ENCODE measurements at regions not wholly inside any gene's neighbourhood (a gene's known extent, or its start where the extent isn't known, plus 50 kb on each side); places are given as distances from the start of the nearest gene placed in this dataset.

DNA sequence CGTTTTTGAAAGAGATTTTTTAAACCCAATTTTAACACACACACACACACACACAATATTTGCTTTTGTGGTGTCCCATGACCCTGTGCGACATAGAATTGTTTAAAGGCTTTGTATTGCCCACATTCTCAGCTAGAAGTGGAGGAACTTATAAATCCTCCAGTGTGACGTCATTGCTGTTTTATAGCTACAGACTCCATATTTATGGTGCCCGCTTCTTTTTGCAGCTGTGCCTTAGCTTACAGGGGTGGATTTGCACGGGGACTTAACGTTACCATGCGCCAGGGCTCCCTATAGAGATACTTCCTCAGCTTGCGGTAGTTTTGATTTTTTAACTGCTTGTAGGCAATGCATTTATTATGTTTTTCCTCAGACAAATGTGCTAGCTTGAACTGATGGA lies 101.9 kb upstream of the SMIM21 start:
- FAIRE-seq, result no peak

DNA sequence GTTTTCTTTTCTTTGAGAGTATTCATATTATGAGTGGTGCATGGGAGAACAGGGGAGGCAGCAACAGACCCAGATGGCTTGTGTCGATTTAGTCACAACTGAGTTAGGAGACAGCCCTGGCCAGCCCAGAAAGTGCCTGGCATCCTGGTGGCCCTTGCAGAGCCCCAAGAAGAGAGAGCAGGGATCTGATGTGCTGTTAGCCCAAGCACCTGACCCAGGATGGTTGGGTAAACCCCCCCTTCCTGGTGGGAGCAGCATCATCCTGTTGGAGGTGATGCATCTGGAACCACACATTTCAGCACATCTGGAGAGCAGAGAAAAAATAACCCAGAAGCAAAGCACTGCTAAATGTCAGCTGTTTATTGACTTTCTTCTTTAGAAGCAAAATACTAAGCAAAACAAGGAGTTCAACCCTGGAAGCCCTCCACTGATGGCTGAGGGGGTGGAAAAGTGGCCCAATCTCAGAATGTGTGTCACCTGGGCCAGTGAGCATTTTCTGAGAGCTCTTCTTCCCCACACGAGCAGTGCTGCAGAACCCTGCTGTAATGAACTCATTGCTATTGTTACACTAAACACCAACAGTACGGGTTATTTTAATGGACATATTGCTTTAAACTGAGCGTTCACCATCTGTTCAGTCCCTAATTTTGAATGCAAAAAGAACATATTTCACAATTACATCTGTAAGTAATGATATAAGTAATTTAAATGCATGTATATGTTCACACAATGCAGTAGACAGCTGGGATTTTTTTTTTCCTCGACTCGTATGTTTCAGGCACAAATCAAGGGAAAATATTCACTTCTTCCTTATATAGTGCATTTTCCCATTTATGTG lies 100.6 kb upstream of the SMIM21 start:
- DNase-seq (no peak), FAIRE-seq (no peak)
- TF ChIP-seq, protein P1, sequence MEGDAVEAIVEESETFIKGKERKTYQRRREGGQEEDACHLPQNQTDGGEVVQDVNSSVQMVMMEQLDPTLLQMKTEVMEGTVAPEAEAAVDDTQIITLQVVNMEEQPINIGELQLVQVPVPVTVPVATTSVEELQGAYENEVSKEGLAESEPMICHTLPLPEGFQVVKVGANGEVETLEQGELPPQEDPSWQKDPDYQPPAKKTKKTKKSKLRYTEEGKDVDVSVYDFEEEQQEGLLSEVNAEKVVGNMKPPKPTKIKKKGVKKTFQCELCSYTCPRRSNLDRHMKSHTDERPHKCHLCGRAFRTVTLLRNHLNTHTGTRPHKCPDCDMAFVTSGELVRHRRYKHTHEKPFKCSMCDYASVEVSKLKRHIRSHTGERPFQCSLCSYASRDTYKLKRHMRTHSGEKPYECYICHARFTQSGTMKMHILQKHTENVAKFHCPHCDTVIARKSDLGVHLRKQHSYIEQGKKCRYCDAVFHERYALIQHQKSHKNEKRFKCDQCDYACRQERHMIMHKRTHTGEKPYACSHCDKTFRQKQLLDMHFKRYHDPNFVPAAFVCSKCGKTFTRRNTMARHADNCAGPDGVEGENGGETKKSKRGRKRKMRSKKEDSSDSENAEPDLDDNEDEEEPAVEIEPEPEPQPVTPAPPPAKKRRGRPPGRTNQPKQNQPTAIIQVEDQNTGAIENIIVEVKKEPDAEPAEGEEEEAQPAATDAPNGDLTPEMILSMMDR (IDR thresholded peaks at IDR 0.05; ENCODE audit: borderline replicate concordance, extremely low read depth, insufficient read depth), result no peak
- no peaks in the 10 kb centered on the region for H3K27me3 ChIP-seq (ENCODE audit: control insufficient read depth, insufficient read depth, low read length)
- no peaks in the 10 kb centered on the region for H3K36me3 ChIP-seq (ENCODE audit: control insufficient read depth in 2 of 3, insufficient read depth in 3 of 3, low read length in 3 of 3)
- H3K9me3 ChIP-seq (ENCODE audit: control insufficient read depth in 2 of 3, insufficient read depth in 1 of 3, low read length in 3 of 3), result no peaks in the 10 kb centered on the region
- no peak overlapping the region for H3K4me3 ChIP-seq (ENCODE audit: low read length in 3 of 3)
- H3K4me1 ChIP-seq (ENCODE audit: control insufficient read depth in 2 of 3, insufficient read depth in 2 of 3, low read depth in 1 of 3, low read length in 3 of 3), result no peaks in the 10 kb centered on the region
- intact Hi-C loops (cut with DNase I), result no loop called here
- no peak overlapping the region for H3K27ac ChIP-seq (ENCODE audit: low read depth in 2 of 2, low read length in 2 of 2)
- no peak overlapping the region for H3K9ac ChIP-seq (ENCODE audit: low read length in 3 of 3)

More for the DNA sequence above, 101.9 kb upstream of the SMIM21 start:
- Histone ChIP-seq H3K9me3 (ENCODE audit: control insufficient read depth in 2 of 3, insufficient read depth in 1 of 3, low read length in 3 of 3) (no peaks in the 10 kb centered on the region), H3K36me3 (ENCODE audit: control insufficient read depth in 2 of 3, insufficient read depth in 3 of 3, low read length in 3 of 3) (no peaks in the 10 kb centered on the region), H3K27ac (ENCODE audit: low read depth in 2 of 2, low read length in 2 of 2) (no peak overlapping the region), H3K4me3 (ENCODE audit: low read length in 3 of 3) (no peak overlapping the region), H3K9ac (ENCODE audit: low read length in 3 of 3) (no peak overlapping the region), H3K27me3 (ENCODE audit: control insufficient read depth, insufficient read depth, low read length) (no peaks in the 10 kb centered on the region), H3K4me1 (ENCODE audit: control insufficient read depth in 2 of 3, insufficient read depth in 2 of 3, low read depth in 1 of 3, low read length in 3 of 3) (no peaks in the 10 kb centered on the region)
- no peak for DNase-seq
- intact Hi-C loops (cut with DNase I), result no loop called here
- TF ChIP-seq, protein P1 (IDR thresholded peaks at IDR 0.05; ENCODE audit: borderline replicate concordance, extremely low read depth, insufficient read depth), result no peak

DNA sequence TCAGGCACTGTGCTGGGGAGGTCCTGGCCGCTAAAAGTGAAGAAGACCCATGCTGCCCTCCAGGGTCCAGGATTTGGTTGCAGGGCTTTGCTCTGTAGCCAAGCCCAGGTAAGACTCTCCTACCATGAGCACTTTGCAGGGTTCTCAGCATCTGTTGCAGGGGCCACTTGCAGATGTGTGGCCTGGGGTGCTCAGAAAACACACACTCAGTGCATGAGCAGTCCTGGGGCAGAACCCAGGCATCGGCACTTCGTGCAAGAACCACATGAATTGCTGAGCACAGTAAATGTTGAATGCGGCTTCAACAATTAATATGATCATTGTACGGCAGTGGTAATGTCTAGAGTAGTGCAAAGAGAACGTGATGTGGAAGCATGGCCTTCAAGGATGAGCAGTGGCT lies 98.5 kb upstream of the SMIM21 start:
- FAIRE-seq, result no peak
- Histone ChIP-seq H3K36me3 (ENCODE audit: control insufficient read depth in 2 of 3, insufficient read depth in 3 of 3, low read length in 3 of 3) (no peaks in the 10 kb centered on the region), H3K27ac (ENCODE audit: low read depth in 2 of 2, low read length in 2 of 2) (no peak overlapping the region), H3K4me1 (ENCODE audit: control insufficient read depth in 2 of 3, insufficient read depth in 2 of 3, low read depth in 1 of 3, low read length in 3 of 3) (no peaks in the 10 kb centered on the region), H3K9me3 (ENCODE audit: control insufficient read depth in 2 of 3, insufficient read depth in 1 of 3, low read length in 3 of 3) (no peaks in the 10 kb centered on the region), H3K9ac (ENCODE audit: low read length in 3 of 3) (no peak overlapping the region), H3K4me3 (ENCODE audit: low read length in 3 of 3) (no peak overlapping the region), H3K27me3 (ENCODE audit: control insufficient read depth, insufficient read depth, low read length) (no peaks in the 10 kb centered on the region)
- TF ChIP-seq, protein P1 (IDR thresholded peaks at IDR 0.05; ENCODE audit: borderline replicate concordance, extremely low read depth, insufficient read depth), result no peak
- DNase-seq, result no peak
- intact Hi-C loops (cut with DNase I), result no loop called here

All from kidney (tissue), 13 donors.